Activated CD4-positive, alpha-beta T cell treated with anti-CD3 and anti-CD28 coated beads for 24 hours (primary cell): ENCODE measurements at regions not wholly inside any gene's neighbourhood (a gene's known extent, or its start where the extent isn't known, plus 50 kb on each side); places are given as distances from the start of the nearest gene placed in this dataset.

ENCODE experiments used
- DNase-seq, 2 donors: peaks; one replicate each; pipeline ENCODE4 v3.0.0-alpha.2; 2020; ENCODE audit warnings: low read depth in 2 of 2

- no peak for DNase-seq
These were observed 104.6 kb upstream of the HSD17B12 start for GRCh38 chr11:43575913-43576310.

GRCh38 chr11:43576320-43576802, 104.2 kb upstream of the HSD17B12 start:
- no peak for DNase-seq

- no peak for DNase-seq
These were observed 103.6 kb upstream of the HSD17B12 start for GRCh38 chr11:43576803-43577521.

GRCh38 chr11:43577566-43578264, 102.8 kb upstream of the HSD17B12 start:
- no peak for DNase-seq

GRCh38 chr11:43578346-43579170, 102.0 kb upstream of the HSD17B12 start:
- no peak for DNase-seq

- DNase-seq, result peak in 1 of 2 donors; percentile 23
These were observed 101.2 kb upstream of the HSD17B12 start for GRCh38 chr11:43579171-43579918.

GRCh38 chr11:43579919-43580276, 100.6 kb upstream of the HSD17B12 start:
- no peak for DNase-seq

- no peak for DNase-seq
These were observed 99.7 kb upstream of the HSD17B12 start for GRCh38 chr11:43580735-43581369.

GRCh38 chr11:43581370-43582023, 99.0 kb upstream of the HSD17B12 start:
- no peak for DNase-seq

- no peak for DNase-seq
These were observed 98.3 kb upstream of the HSD17B12 start for GRCh38 chr11:43582024-43582862.

GRCh38 chr11:43582863-43583462, 97.6 kb upstream of the HSD17B12 start:
- DNase-seq, result no peak

GRCh38 chr11:43583548-43583947, 97.0 kb upstream of the HSD17B12 start:
- no peak for DNase-seq

GRCh38 chr11:43585877-43586608, 94.5 kb upstream of the HSD17B12 start:
- DNase-seq, result no peak

- DNase-seq, result no peak
These were observed 90.8 kb upstream of the HSD17B12 start for GRCh38 chr11:43589601-43590250.

GRCh38 chr11:43601511-43601910, 79.0 kb upstream of the HSD17B12 start:
- DNase-seq, result no peak

- no peak for DNase-seq
These were observed 77.9 kb upstream of the HSD17B12 start for GRCh38 chr11:43602670-43603069.

- no peak for DNase-seq
These were observed 66.3 kb upstream of the HSD17B12 start for GRCh38 chr11:43614214-43614613.

GRCh38 chr11:43619863-43620505, 60.6 kb upstream of the HSD17B12 start:
- DNase-seq, result no peak
